Spleen (tissue), 7 donors: ENCODE measurements at regions not wholly inside any gene's neighbourhood (a gene's known extent, or its start where the extent isn't known, plus 50 kb on each side); places are given as distances from the start of the nearest gene placed in this dataset.
"Not testable (repeated sequence)": the region's sequence is repeated elsewhere in the genome, so short reads cannot be mapped to it uniquely, and the experiment has no call there.

Experiments used
- CTCF ChIP-seq, 11 experiments: fragments of 200-600 bp in 7 of 11; fragments of 450-650 bp in 4 of 11; sonication (generic) in 4 of 11; IDR thresholded peaks in 8 of 11; conservative IDR thresholded peaks in 3 of 11; 1 replicate in 7 of 11; 2 replicates in 4 of 11; pipeline versions ENCODE4 v1.4.0 to v1.8.0; 2016 to 2021; ENCODE audit warnings: antibody characterized with exemption in 11 of 11, inconsistent platforms in 4 of 11, mild to moderate bottlenecking in 1 of 11
- POLR2AphosphoS5 ChIP-seq, 3 donors: sonication (generic); formaldehyde crosslinking; IDR thresholded peaks; one replicate each; pipeline ENCODE4 v1.5.1; 2017; ENCODE audit warnings: antibody characterized with exemption in 3 of 3
- donor health status: DM: no; HTN: no; CAD: no; lungs with moderate emphysema.
- donor health status: DM: no; HTN: no; CAD: no.
- donor health status: DM: no; HTN: no; CAD: no.

GRCh38 chr4:28116526-28117083 is 1256.0 kb downstream of the STIM2 start:
- not testable (repeated sequence) for TF ChIP-seq POLR2AphosphoS5 (IDR thresholded peaks at IDR 0.05); CTCF (IDR thresholded peaks at IDR 0.05 in 8 of 11, conservative IDR thresholded peaks at IDR 0.05 in 3 of 11)
